GM12878 (cell line): ENCODE measurements at regions not wholly inside any gene's neighbourhood (a gene's known extent, or its start where the extent isn't known, plus 50 kb on each side); places are given as distances from the start of the nearest gene placed in this dataset.

Experiments
- ATAC-seq: fragments of 200-7000 bp; cut with Tn5 transposase; 3 replicates; pipeline ENCODE4 v1.9.1; 2020; ENCODE audit warnings: mild to moderate bottlenecking, moderate library complexity
- BruUV-seq: library from RNA; stranded (reverse); fragments of 400-500 nt; replicated peaks from 2 replicates; lab custom pipeline; 2021; lab: Mats Ljungman, UMichigan
- CTCF ChIA-PET: fragments of 300-600 bp; sonication (Branson Sonifier 250); formaldehyde crosslinking; extraction: SDS; loops from one replicate; lab custom pipeline; 2021; ENCODE audit warnings: inconsistent platforms; lab: Yijun Ruan, JAX
- POLR2A ChIA-PET: fragments of 350-600 bp; formaldehyde crosslinking; extraction: SDS; loops from one replicate; lab custom pipeline; 2021; ENCODE audit warnings: inconsistent platforms; lab: Charles Lee
- RAD21 ChIA-PET: fragments of 300-600 bp; sonication (Branson Sonifier 250); formaldehyde crosslinking; loops from one replicate; lab custom pipeline; 2023; ENCODE audit warnings: antibody characterized with exemption; ENCODE audit not compliant: unreplicated experiment; lab: Charles Lee
- SMC1A ChIA-PET: fragments of 300-600 bp; sonication (Branson Sonifier 250); formaldehyde crosslinking; loops from one replicate; lab custom pipeline; 2023; ENCODE audit not compliant: unreplicated experiment, uncharacterized antibody; lab: Charles Lee
- DNase-seq: peaks from one replicate; pipeline ENCODE4 v3.0.0-alpha.2; 2011; ENCODE audit warnings: low read depth, low spot score
- FAIRE-seq: peaks from 3 replicates; lab custom pipeline; 2011; peaks lifted over from hg19 to GRCh38; lab: Jason Lieb, UNC
- H2AFZ ChIP-seq: 2 replicates; pipeline ENCODE4 v1.6.0; 2011; ENCODE audit warnings: low read depth, low read length, control low read depth; ENCODE audit not compliant: control insufficient read depth
- H3K27ac ChIP-seq: 2 replicates; pipeline ENCODE4 v1.5.1; 2011; ENCODE audit warnings: control low read depth; ENCODE audit not compliant: control insufficient read depth, insufficient read depth
- H3K27me3 ChIP-seq, 2 experiments: replicated peaks in 1 of 2; 2 replicates each; pipeline versions ENCODE4 v1.6.0 to v1.6.1; 2011; ENCODE audit warnings: low read length in 1 of 2; ENCODE audit not compliant: control insufficient read depth in 2 of 2, insufficient read depth in 2 of 2
- H3K36me3 ChIP-seq, 2 experiments: 2 replicates each; pipeline ENCODE4 v1.5.1; 2011; ENCODE audit warnings: low read length in 1 of 2; ENCODE audit not compliant: control insufficient read depth in 2 of 2, insufficient read depth in 2 of 2
- H3K4me1 ChIP-seq: 2 replicates; pipeline ENCODE4 v1.6.1; 2011; ENCODE audit warnings: mild to moderate bottlenecking, low read length, moderate library complexity, mixed read lengths; ENCODE audit not compliant: control insufficient read depth, insufficient read depth
- H3K4me2 ChIP-seq: 2 replicates; pipeline ENCODE4 v1.6.0; 2011; ENCODE audit warnings: control low read depth; ENCODE audit not compliant: control insufficient read depth, insufficient read depth
- H3K4me3 ChIP-seq: fragments of 200-600 bp; sonication (generic); 2 replicates; pipeline ENCODE4 v1.5.1; 2016
- H3K79me2 ChIP-seq: 2 replicates; pipeline ENCODE4 v1.6.0; 2011; ENCODE audit warnings: low read length; ENCODE audit not compliant: control insufficient read depth, insufficient read depth
- H3K9ac ChIP-seq: 2 replicates; pipeline ENCODE4 v1.8.0; 2011; ENCODE audit warnings: low read length, control low read depth, mixed read lengths; ENCODE audit not compliant: control insufficient read depth, insufficient read depth
- H3K9me3 ChIP-seq: replicated peaks from 3 replicates; pipeline ENCODE4 v1.5.1; 2011; ENCODE audit warnings: mild to moderate bottlenecking, low read length; ENCODE audit not compliant: control insufficient read depth, insufficient read depth
- H4K20me1 ChIP-seq: 2 replicates; pipeline ENCODE4 v1.6.0; 2011; ENCODE audit not compliant: control insufficient read depth, insufficient read depth
- HDAC6 ChIP-seq: fragments of 200-600 bp; sonication (generic); IDR thresholded peaks from one replicate; pipeline ENCODE4 v1.8.0; 2017; ENCODE audit warnings: antibody characterized with exemption; ENCODE audit not compliant: unreplicated experiment
- IRF5 ChIP-seq: fragments of 450-650 bp; IDR thresholded peaks from 2 replicates; pipeline ENCODE4 v1.6.1; 2017; ENCODE audit warnings: borderline replicate concordance
- MYC ChIP-seq: IDR thresholded peaks from 2 replicates; pipeline ENCODE4 v1.6.1; 2011; ENCODE audit warnings: mild to moderate bottlenecking, low read length, moderate library complexity, inconsistent platforms; ENCODE audit not compliant: insufficient read depth, insufficient replicate concordance, insufficient read length, severe bottlenecking
- TBL1XR1 ChIP-seq: IDR thresholded peaks from 2 replicates; pipeline ENCODE4 v1.6.1; 2012; ENCODE audit warnings: low read depth, low read length, improper control_type of control experiment
- USF1 ChIP-seq: IDR thresholded peaks from 2 replicates; pipeline ENCODE4 v1.6.1; 2011; ENCODE audit warnings: borderline replicate concordance, low read depth, mild to moderate bottlenecking, moderate library complexity, mixed read lengths, low read length; ENCODE audit not compliant: insufficient read depth; ENCODE audit errors: extremely low read length
- WGBS: methylation state at CpG from one replicate; pipeline ENCODE4 v1.1.6; 2016; ENCODE audit warnings: low lambda C conversion rate; ENCODE audit not compliant: insufficient replicate concordance, insufficient coverage; ENCODE audit errors: missing lambda C conversion rate; 5-methylcytosine and 5-hydroxymethylcytosine counted together
- in situ Hi-C: fragments of 300-500 bp; cut with MboI; formaldehyde crosslinking; loops from 9 replicates; pipeline ENCODE4 v1.14.3; 2018; ENCODE audit warnings: mixed read lengths
- intact Hi-C: fragments of 100-400 bp; cut with micrococcal nuclease; formaldehyde crosslinking; loops from one replicate; pipeline ENCODE4 v1.14.2; 2022; ENCODE audit not compliant: unreplicated experiment

GRCh38 chr15:96398776-96399175 lies 68.3 kb downstream of the NR2F2 start:
- Histone ChIP-seq H3K36me3 (no peaks in the 10 kb centered on the region), H3K79me2 (no peaks in the 10 kb centered on the region), H3K9ac (no peak overlapping the region), H3K4me3 (no peak overlapping the region), H3K27ac (no peak overlapping the region), H2AFZ (no peak overlapping the region), H3K4me2 (no peak overlapping the region), H3K9me3 (no peaks in the 10 kb centered on the region), H4K20me1 (no peaks in the 10 kb centered on the region), H3K4me1 (no peaks in the 10 kb centered on the region), H3K27me3 (no peaks in the 10 kb centered on the region; a peak in 1 of 4 replicates)
- RAD21 ChIA-PET: no interaction called here
- 45% methylated on average over 1 of the region's 1 CpG for WGBS
- no peak for ATAC-seq
- no peak for FAIRE-seq
- CTCF ChIA-PET: no interaction called here
- DNase-seq: no peak
- in situ Hi-C loops (no loop called here), intact Hi-C loops (no loop called here)
- no peak for TF ChIP-seq TBL1XR1
- no peak for TF ChIP-seq IRF5
- no peak for TF ChIP-seq MYC
- no peak for TF ChIP-seq USF1
- no peak for TF ChIP-seq HDAC6
- SMC1A ChIA-PET: no interaction called here
- POLR2A ChIA-PET: no interaction called here
- no TSS peak for BruUV-seq
